ENCODE measurements at regions not wholly inside any gene's neighbourhood (a gene's known extent, or its start where the extent isn't known, plus 50 kb on each side); places are given as distances from the start of the nearest gene placed in this dataset.

DNA sequence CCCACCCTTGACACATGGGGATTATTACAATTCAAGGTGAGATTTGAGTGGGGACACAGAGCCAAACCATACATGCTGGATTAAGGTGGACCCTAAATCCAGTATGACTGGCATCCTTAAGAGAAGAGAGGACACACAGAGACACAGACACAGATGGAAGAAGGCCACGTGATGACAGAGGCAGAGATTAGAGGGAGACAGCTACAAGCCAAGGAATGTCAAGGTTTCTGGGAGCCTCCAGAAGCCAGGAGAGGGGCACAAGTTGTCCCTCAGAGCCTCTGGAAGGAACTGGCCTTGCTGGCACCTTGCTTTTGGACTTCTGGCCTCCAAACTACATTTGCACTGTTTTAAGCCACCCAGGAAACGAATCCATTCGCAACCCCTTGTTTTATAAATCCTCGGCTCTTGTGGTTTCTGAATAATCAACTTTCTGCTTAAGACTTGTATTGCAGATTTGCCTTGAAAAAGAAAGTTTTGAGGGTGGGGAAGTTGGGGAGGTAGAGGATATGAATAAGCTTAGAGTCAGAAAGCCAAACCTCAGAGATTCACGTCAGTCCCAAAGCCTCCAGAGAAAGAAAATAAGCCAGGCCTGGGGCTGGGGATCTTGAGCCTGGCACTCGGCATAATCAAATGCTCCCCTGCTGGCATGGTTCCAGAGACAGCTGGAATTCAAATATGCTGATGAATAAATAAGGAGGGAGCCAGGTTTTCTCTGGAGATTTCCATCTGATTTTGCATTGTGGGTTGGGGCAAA lies 224.2 kb upstream of the PWP1 start:
- DNase-seq: no peak
- H3K9me3 ChIP-seq (ENCODE audit: severe bottlenecking): no peaks in the 10 kb centered on the region

GRCh38 chr12:107462428-107463332 lies 222.9 kb upstream of the PWP1 start:
- Histone ChIP-seq H3K9me3 (ENCODE audit: severe bottlenecking) (no peaks in the 10 kb centered on the region), H3K27ac (no peak overlapping the region), H3K4me3 (ENCODE audit: low read depth, low read length) (no peak overlapping the region), H3K36me3 (no peaks in the 10 kb centered on the region), H3K27me3 (ENCODE audit: insufficient read depth, low read depth, severe bottlenecking) (no peaks in the 10 kb centered on the region)
- no peak for DNase-seq
- TF ChIP-seq CTCF (IDR thresholded peaks at IDR 0.05; ENCODE audit: low read depth, low read length): no peak

More for the DNA sequence above, 224.2 kb upstream of the PWP1 start:
- H3K27me3 ChIP-seq (ENCODE audit: insufficient read depth, low read depth, severe bottlenecking): no peaks in the 10 kb centered on the region
- H3K27ac ChIP-seq: no peak overlapping the region
- no peak for TF ChIP-seq CTCF (IDR thresholded peaks at IDR 0.05; ENCODE audit: low read depth, low read length)
- no peaks in the 10 kb centered on the region for H3K36me3 ChIP-seq
- H3K4me3 ChIP-seq (ENCODE audit: low read depth, low read length): no peak overlapping the region

DNA sequence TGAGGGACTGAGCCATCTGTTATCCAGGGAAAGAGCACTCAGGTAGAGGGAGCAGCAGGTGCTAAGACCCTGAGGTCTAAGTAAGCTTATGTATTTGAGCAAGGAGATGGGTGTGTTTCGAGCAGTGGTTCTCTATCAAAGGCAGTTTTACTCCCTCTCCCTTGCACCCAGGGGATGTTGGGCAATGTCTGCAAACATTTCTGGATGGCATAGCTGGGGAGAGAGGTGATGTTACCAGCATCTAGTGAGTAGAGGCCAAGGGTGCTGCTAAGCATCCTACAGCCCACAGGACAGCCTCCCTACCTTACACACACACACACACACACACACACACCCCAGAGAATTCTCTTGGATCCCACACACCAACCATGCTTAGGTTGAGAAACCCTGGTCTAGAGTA lies 221.0 kb upstream of the PWP1 start:
- DNase-seq: no peak
- no peak for TF ChIP-seq CTCF (IDR thresholded peaks at IDR 0.05; ENCODE audit: low read depth, low read length)

DNA sequence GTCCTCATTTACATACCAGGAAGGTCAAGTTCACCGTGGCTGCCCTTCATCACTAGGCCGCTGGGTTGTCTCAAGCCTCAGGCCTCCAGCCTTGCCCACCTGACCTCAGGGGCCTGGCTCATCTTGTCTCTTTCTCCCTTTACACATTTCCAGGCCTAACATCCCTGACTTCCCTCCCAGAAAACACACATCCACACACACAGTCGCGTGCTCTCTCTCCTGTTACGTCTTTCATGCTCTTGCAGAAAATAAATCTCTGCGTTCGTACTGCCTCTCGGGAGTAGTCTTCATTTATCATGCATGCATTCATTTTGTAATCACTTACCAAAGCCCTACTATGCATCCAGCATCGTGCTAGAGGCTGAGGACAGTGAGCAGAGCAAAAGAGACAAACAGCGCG lies 220.0 kb upstream of the PWP1 start:
- Histone ChIP-seq H3K36me3 (no peaks in the 10 kb centered on the region), H3K4me3 (ENCODE audit: low read depth, low read length) (no peak overlapping the region), H3K9me3 (ENCODE audit: severe bottlenecking) (no peaks in the 10 kb centered on the region), H3K27me3 (ENCODE audit: insufficient read depth, low read depth, severe bottlenecking) (no peaks in the 10 kb centered on the region), H3K27ac (no peak overlapping the region)
- DNase-seq: no peak
- no peak for TF ChIP-seq CTCF (IDR thresholded peaks at IDR 0.05; ENCODE audit: low read depth, low read length)

More for the DNA sequence above, 221.0 kb upstream of the PWP1 start:
- H3K9me3 ChIP-seq (ENCODE audit: severe bottlenecking): no peaks in the 10 kb centered on the region
- H3K27ac ChIP-seq: no peak overlapping the region
- no peaks in the 10 kb centered on the region for H3K36me3 ChIP-seq
- H3K27me3 ChIP-seq (ENCODE audit: insufficient read depth, low read depth, severe bottlenecking): no peaks in the 10 kb centered on the region
- H3K4me3 ChIP-seq (ENCODE audit: low read depth, low read length): no peak overlapping the region

GRCh38 chr12:107467716-107468115 lies 217.9 kb upstream of the PWP1 start:
- no peak for DNase-seq
- H3K27me3 ChIP-seq (ENCODE audit: insufficient read depth, low read depth, severe bottlenecking): no peaks in the 10 kb centered on the region
- no peaks in the 10 kb centered on the region for H3K36me3 ChIP-seq
- TF ChIP-seq CTCF (IDR thresholded peaks at IDR 0.05; ENCODE audit: low read depth, low read length): no peak
- H3K27ac ChIP-seq: no peak overlapping the region
- no peaks in the 10 kb centered on the region for H3K9me3 ChIP-seq (ENCODE audit: severe bottlenecking)
- no peak overlapping the region for H3K4me3 ChIP-seq (ENCODE audit: low read depth, low read length)

All from WERI-Rb-1 (cell line).